GM18508 (cell line): ENCODE measurements at regions not wholly inside any gene's neighbourhood (a gene's known extent, or its start where the extent isn't known, plus 50 kb on each side); places are given as distances from the start of the nearest gene placed in this dataset.

Source experiments
- ATAC-seq: cut with Tn5 transposase; IDR thresholded peaks from one replicate; pipeline ENCODE4 v1.9.1; 2021; ENCODE audit warnings: moderate number of reproducible peaks; ENCODE audit not compliant: insufficient read depth, unreplicated experiment

DNA sequence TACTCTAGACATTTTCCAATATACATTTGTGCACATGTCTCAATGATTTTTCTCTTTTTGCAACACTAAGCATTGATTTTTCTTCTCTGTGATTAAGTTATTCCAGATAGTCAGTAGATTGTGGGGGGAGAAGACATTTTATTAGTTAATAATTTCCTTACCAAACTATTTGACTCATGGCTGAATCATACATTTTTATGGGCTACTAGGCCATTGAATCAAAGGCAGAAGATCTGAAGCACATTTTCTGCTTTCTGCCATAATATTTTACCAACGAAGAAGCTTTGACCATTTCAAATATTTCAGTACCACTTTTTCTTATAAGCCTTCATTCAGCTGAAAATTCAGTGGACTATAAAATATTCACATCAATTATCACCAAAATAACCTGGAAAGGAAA lies 175.6 kb downstream of the IRX2 start:
- ATAC-seq: no peak

DNA sequence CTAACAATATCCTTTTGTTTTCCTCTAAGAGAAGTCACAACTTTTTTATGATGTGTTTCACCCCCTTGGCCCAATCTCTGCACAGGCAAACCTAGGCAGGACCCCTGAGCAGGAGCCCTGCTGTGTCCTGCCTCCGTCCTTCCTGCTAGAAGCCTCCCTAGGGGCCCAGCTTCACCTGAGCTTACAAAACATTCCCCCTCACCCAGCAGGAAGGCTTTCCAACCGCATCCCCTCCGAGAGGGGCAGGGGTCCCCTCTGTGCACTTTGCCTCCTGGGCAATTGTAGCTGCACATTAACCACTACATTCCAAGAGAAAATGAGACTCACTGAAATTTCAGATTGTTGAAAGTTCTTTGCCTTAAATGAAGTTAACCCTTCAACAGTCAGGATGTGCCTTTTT lies 176.2 kb downstream of the IRX2 start:
- no peak for ATAC-seq

DNA sequence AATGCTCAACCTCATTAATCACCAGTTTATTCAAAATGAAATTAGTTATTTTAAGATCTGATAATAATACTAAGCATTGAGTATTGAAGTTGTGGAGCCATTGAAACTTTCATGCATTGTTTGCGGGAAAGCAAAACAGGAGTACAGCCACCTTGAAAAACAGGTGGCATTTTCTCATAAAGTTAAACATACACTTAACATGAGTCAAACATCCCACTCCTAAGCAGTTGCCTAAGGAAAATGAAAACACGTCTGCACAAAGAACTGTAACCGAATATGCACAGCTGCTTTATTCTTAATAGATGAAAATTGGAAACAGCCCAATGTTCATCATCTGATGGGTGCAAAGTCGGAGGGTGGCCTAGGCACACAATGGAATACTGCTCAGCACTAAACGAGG lies 177.3 kb downstream of the IRX2 start:
- no peak for ATAC-seq

DNA sequence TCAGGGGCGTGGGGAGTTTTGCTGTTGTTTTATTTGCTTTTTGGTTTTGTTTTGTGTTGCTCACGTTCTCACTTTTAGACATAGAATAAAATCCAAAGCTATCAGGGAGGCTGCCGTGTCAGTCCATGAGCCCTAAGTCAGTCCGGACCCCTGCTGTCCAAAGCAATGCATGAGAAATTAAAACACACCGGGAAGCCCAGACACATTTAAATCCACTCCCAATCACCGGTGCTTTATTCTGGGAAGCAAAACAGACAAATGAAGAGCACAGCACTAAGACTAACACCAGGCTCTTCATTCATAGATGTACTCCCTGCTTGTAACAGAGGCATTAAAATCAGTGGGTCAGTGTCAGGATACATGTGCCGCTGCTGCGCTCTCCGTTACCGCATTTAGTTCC lies 180.9 kb downstream of the IRX2 start:
- no peak for ATAC-seq

DNA sequence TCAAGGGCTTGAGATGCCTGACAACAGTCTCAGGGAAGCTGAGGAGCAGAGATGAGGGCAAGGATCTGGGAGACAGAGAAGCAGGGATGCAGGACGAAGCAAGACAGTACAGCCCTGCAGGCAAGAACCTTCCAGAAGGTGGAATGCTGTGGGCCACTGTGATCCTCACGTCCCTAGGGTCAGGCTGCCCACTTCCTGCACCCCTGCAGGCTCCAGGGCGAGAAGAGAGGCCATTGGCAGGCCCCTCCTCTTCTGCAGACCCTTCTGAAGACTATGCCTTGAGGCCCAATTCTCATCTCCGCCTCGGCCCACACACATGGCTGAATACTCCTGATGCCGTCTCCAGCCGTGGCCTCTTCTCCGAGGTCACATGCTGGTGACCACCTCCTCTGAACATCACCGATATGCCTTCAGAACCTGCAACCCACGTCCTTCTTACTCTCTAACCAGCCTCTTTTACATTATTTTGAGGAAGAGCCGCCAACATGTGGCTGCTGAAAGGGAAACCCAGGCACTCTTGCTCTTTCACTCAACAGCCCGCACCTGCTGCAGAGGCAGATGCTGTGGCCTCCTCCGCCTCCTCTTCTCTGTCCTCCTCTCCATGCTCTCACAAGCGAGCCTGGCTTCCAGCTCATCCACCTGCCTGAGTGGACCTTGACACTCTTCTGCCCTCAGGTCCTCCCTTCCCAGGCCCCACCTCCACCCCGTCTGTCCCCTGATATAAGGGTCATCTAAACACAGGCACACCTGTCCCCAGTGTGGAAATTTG lies 181.5 kb downstream of the IRX2 start:
- ATAC-seq: no peak

DNA sequence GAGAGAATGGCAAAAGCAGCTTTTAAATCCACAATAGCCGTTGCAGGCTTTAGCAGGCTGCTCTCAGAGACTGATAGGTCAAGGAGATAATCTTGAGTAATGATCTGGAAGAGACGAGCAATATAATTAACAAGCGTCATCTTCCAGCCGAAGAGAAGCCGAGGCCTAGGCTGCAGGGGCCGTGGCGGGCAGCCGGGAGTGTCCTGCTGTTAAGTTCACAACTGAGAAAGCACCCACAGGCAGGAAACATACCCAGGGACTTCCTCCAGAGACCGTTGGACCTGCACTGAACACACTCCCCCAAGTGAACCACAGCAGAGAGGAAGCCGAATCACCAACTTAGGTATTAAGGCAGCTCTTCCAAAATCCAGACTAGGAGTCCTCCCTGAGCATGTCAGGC lies 182.3 kb downstream of the IRX2 start:
- ATAC-seq: no peak

DNA sequence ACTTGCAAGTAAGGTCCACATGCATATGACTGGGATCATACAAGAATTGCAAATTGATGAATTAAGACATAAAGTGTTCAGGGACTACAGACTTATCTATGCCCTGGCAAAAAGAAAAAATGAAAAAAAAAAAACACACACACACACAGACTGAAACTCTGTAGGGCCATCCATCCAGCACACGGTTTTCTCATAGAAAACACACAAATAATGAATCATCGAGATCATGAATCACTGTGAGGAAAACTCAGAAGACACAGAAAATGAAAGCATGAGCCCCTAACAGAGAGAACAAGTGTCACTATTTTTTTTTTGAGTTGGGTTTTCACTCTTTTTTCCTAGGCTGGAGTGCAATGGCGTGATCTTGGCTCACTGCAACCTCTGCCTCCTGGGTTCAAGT lies 185.2 kb downstream of the IRX2 start:
- ATAC-seq: no peak

DNA sequence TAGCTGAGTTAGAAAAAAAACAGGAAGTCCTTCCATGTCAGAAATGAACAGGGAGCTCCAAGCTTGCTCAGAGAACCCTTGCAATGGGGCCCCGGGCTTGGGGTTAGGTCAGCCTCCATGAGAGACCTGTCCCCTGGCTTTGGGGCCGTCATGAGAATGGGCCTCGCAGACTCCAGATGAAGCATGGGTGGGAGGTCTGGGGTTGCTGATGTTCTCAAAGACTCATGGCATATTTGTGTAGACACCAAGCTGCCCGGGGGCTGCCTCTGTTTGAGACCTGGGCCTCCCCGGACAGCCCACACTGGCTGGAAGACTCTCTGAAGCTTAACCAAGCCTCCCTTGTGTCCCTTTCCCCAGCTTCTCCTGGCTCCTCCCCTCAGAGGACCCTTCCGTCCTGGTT lies 186.3 kb downstream of the IRX2 start:
- ATAC-seq: no peak

DNA sequence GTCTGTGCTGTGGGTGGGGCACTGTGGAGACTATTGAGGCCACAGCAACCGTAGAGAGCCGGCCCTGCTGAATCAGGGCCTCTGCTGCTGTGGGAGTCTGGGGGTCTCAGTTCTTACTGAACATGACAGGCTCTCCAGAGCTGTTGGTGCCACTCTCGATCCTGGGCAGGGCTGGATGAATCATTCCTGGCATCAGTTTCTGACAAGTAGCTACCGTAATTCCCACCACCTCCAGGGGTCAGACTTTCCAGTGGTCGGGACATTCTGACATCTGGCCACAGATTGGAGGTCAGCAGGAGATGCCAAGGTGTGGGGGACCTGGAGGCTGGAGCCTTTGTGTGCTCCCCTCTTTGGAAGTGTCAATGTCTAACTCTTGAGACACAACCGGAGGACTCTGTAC lies 188.4 kb downstream of the IRX2 start:
- no peak for ATAC-seq

DNA sequence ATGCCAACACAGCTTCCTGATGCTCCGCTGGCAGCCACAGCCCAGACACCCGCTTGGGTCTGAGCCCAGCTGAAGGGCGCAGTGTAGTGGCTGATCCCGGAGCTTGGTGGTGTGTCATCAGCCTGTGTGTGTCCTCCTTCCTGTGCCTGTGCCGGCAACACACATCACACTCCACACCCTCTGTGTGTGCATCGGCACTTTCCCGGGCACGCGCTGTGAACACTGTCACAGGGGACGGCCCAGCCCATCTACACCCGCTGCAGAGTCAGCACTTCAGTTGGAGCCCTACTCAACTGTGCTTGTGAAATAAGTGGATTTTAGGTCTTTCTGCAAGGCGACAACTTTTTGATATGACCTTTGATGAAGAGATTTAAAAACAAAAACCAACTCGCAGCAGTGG lies 189.4 kb downstream of the IRX2 start:
- ATAC-seq: no peak

DNA sequence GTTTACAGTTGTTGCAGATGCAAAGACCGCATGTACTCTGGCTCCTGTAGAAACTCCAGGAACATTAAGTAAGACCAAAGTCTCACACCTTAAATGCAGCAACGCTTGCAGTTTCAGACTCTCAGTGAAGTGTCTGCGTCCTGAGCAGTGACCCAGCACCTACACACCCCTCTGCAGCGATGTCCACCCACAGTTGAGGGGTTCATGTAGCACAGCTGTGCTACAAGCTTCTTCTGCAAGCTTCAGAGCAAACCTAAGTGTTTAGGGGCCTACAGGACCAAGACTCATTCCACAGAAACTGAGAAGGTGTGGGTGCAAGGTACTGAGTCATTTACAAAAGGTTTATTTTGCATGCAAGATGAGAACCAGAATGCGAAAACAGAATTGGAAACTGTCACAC lies 191.0 kb downstream of the IRX2 start:
- ATAC-seq: no peak

DNA sequence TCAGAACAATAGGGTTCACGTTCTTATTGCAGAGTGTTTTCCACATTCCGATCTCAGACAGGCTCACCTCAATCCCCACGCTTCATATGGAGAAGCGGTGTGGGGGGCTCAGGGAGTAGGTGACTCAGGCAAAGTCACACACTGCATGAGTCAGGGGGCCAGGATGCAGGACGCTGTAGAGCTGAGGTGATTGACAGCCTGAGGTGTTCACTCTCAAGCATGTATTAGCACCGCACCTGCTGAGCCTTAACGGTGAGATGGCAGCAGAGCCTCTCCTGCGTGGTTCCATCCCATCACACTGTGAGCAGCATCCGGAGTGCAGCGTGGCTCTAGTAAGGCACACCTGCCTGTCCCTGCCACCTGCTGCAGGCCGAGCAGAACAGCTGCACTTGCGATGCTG lies 194.0 kb downstream of the IRX2 start:
- no peak for ATAC-seq

DNA sequence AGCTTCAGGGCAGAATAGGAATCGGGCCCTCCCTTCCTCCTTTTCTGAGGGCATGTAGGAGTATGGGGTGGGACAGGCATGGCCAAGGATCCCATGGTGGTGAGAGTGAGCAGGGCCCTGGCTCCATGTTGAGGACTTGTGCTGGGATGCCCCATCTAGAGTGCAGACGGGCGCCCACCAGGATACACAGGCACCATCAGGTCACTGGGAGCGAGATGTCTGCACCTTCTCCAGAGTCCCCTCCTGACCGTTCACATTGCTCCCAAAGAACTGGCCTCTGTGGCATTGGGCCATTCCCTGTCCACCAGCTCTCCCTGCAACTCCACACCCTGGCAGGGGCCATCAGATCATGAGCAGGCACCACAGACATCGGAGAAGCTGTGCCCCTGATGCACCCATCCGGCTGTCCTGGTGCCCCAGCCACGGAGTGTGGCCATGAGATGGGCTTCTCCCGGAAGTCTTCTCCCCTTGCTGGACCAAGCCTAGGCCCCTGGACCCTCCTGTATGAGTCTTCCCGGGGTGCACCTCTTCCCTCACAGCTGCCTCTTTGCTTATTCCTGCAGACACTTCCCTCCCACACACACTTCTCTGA lies 195.0 kb downstream of the IRX2 start:
- no peak for ATAC-seq

DNA sequence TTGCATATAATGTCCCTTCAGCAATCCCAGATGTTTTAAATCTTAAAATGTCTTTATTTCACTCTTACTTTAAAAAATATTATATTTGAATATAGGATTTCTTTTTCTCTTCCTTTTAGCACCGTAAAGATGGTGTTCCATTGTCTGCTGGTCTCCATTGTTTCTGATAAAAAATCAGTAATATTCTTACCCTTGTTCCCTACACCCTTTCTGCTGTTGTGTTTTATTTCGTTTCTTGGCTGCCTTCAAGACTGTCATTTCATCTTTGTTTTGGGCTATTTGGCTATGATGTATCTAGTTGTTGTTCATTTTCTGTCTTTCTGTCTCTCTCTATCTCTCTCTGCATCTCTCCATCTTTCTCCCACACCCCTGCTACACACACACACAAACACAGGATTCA lies 197.9 kb downstream of the IRX2 start:
- no peak for ATAC-seq

DNA sequence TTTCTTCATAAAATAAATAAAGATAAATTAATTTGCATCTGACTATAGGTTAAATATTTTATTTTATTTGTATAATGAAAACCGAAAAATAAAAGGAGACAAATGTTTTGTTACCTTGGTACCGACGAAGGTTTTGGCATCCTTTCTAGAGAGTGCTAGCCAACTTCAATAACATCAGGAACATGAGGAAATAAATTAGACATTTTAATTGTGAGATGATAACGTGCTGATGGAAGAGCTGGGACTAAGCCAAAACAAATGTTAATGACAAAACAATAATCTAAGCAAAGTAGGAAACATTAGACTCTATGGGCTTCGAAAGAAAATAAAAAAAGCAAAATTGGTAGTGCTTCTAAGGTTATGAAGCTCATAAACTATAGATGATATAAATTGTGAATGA lies 201.0 kb downstream of the IRX2 start:
- ATAC-seq: no peak

DNA sequence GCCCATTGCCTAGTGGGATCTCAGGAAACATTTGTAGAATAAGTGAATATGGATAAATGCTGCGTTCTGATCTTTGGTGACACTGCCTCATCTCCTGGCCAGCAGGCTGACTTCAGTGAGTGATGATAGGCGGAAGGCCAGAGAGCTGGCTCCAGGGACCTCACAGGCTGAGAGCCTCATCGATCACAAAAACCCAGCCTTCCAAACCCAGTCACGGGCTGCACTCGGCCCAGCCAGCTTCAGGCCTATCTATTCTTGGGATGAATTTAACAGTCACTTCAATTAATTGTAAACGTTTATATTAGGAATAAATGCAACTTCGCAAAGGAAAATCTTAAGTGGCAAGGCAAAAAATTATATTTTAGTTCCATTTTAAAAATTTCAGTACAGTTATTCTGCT lies 201.6 kb downstream of the IRX2 start:
- no peak for ATAC-seq

DNA sequence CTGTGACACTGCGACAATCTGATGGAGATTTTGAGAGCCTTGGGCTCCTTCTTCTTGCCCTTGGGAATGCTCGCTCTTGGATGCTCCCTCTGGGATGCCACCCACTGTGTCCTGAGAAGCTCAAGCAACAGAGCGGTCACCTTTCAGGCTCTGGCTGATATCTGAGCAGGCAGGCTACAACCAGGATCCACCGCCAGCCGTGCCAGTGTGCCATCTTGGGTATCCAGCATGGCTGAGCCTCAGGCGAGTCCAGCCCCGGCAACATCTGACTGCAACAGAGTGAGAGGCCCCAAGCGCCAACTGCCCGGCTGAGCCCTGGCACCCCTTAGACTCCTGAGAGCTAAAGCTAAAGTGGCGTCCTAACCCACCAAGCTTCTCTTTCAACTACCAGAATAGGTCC lies 202.1 kb downstream of the IRX2 start:
- no peak for ATAC-seq

DNA sequence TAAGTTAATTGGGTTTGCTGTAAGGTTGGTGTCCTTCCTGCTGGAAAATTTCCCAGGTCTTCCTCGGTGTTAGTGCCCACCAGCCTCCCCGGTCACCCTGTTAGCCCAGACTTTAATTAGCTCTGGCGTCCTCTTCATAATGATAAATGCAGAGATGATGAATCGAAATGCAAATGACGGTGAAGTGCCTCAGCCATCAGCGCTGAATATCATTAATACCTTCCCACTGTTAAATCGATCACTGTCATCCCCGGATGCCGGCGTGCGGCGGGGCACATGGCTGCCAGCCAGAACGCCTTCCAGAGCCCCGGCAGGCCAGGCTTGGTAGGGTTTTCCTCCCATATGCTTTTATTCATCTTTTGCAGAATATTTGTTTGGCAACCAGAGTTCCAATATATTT lies 204.5 kb downstream of the IRX2 start:
- no peak for ATAC-seq

DNA sequence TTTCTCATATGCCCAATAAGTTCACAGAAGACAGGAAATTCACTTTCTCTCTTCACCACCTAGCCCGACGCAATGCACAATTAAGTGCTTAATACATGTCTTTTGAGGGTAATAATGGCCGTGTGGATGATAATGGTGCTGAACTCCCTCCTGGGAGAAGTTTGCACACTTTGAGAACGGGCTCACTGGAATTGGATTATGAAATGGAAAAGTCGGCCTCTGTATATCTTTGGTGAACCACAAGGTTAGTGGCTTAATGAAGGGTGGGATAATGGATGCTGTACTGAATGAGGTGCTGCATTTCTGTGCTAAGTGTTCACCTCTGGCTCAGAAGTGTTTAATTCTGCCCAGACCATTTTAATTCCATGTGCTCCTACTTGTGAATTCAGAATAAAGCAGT lies 207.5 kb downstream of the IRX2 start:
- ATAC-seq: no peak

DNA sequence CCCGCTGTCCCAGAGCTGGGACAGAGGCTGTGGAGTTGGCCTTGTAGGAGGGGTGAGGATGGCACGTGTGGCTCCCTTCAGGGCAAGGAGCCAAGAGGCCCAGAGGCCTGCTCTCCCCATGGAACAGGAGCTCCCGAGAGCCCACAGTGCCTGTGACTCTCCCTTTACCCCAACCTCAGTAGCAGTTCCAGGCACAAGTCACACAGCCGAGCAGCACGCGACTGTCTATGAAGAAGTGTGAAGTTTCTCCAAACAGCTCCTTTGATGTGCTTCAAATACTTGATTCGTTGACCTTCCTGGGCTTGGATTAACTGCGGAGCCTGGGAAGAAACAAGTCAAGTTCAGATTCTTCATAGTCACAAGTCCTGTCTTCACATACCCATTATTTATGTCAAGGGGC lies 208.7 kb downstream of the IRX2 start:
- ATAC-seq: no peak

DNA sequence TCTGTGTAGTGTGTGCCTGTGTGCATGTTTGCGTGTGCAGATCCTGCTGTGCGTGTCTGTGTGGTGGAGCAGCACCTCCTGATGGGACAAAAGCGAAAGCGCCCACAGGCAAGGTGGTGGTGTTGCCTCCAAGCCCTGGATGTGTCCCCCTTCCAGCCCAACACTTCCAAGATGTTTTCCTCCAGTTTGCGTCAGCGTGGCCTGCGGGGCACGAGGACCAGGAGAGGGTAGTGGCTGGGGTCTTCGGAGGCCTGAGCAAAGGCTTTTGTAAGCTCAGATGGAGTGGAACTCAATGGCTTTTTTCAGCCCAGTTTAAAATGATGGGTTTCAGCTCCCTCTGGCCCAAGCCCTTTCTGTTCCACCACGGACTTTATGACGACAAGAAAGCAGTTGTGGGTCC lies 209.5 kb downstream of the IRX2 start:
- ATAC-seq: no peak

DNA sequence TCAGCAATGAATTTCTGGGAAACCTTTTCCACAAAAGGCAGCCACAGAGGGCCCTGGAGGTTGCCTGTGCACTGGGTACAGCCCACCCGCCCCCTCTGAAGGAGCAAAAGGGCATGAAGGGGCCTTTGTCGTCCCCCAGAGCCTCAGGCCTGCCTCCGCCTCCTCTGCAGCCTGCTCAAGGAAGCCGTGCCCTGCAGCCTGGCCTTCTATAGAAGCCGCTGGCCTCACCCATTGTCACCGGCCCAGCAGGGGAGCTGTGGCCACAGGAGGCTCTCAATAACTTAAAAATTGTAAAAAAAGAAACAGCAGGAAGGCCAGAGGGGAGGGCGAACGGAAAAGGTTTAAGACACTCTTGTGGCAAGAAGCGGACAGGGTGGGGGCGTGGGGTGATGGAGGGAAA lies 213.3 kb downstream of the IRX2 start:
- ATAC-seq: no peak
